ENCODE measurements at regions not wholly inside any gene's neighbourhood (a gene's known extent, or its start where the extent isn't known, plus 50 kb on each side); places are given as distances from the start of the nearest gene placed in this dataset.

GRCh38 chr2:155714983-155715382 is 617.5 kb downstream of the NR4A2 start:
- Histone ChIP-seq H3K4me1 (ENCODE audit: control insufficient read depth, extremely low read depth, insufficient read depth, low read length) (no peaks in the 10 kb centered on the region), H2AFZ (ENCODE audit: low read depth, low read length) (no peak overlapping the region), H3K9me3 (replicated peaks; ENCODE audit: control insufficient read depth, insufficient read depth, low read length) (no peaks in the 10 kb centered on the region), H4K20me1 (replicated peaks; ENCODE audit: control insufficient read depth, extremely low read depth, insufficient read depth, low read length) (no peaks in the 10 kb centered on the region), H3K27ac (ENCODE audit: insufficient read depth, low read depth, low read length) (no peak overlapping the region), H3K4me2 (ENCODE audit: insufficient read depth, low read length) (no peak overlapping the region), H3K9me1 (replicated peaks; ENCODE audit: control insufficient read depth, extremely low read depth, insufficient read depth, low read length) (no peaks in the 10 kb centered on the region), H3K27me3 (ENCODE audit: control insufficient read depth in 2 of 2, insufficient read depth in 2 of 2, low read length in 2 of 2) (no peaks in the 10 kb centered on the region), H3K36me3 (ENCODE audit: control insufficient read depth in 2 of 2, extremely low read depth in 1 of 2, insufficient read depth in 2 of 2, low read length in 2 of 2) (no peaks in the 10 kb centered on the region), H3K79me2 (ENCODE audit: control insufficient read depth, insufficient read depth, low read length) (no peaks in the 10 kb centered on the region), H3K9ac (replicated peaks; ENCODE audit: extremely low read depth, insufficient read depth, low read length) (no peak overlapping the region), H3K4me3 (replicated peaks in 1 of 3; ENCODE audit: insufficient read depth in 1 of 3, low read depth in 1 of 3, low read length in 3 of 3) (no peak overlapping the region)
- no peak for TF ChIP-seq CTCF (IDR thresholded peaks at IDR 0.05; ENCODE audit: extremely low read depth in 1 of 2, insufficient read depth in 1 of 2, low read depth in 1 of 2, low read length in 2 of 2)
- no peak for TF ChIP-seq POLR2AphosphoS5 (IDR thresholded peaks at IDR 0.05; ENCODE audit: insufficient read depth, low read depth, low read length)
- no peak for TF ChIP-seq FOS (IDR thresholded peaks at IDR 0.05; ENCODE audit: borderline replicate concordance, insufficient read depth, low read length)
- no peak for TF ChIP-seq EZH2 (IDR thresholded peaks at IDR 0.05; ENCODE audit: borderline replicate concordance, low read depth, low read length, severe bottlenecking)
- no peak for TF ChIP-seq MYC (IDR thresholded peaks at IDR 0.05; ENCODE audit: low read depth, low read length)
- no peak for TF ChIP-seq MAX (IDR thresholded peaks at IDR 0.05; ENCODE audit: insufficient read depth, insufficient read length)
- TF ChIP-seq JUN (IDR thresholded peaks at IDR 0.05; ENCODE audit: borderline replicate concordance, insufficient read depth, insufficient read length, low read depth), result no peak
- TF ChIP-seq POLR2A (IDR thresholded peaks at IDR 0.05; ENCODE audit: low read depth, low read length), result no peak
- no peak for TF ChIP-seq GATA2 (IDR thresholded peaks at IDR 0.05; ENCODE audit: insufficient read depth, insufficient read length, low read depth, low read length)
- dilution Hi-C loops (cut with MboI; ENCODE audit: extremely low pct_ligation_motif_present, low sequenced_read_pairs) (no loop called here), intact Hi-C loops (cut with micrococcal nuclease) (no loop called here)
- FAIRE-seq (no peak), DNase-seq (ENCODE audit: low read depth, low spot score) (no peak)
- POLR2A ChIA-PET, result interaction anchor here (0.5 kb wide), 1 partner anchor 605 kb away, joined by 10 read pairs; no protein-coding TSS in a partner anchor
- BruUV-seq (replicated peaks), result no TSS peak
- CTCF ChIA-PET, result interaction anchor here (1.4 to 1.9 kb wide), 3 partner anchors 9 to 98 kb away, joined by 3 to 6 read pairs (median 4); no protein-coding TSS in a partner anchor
